H9 (cell line): ENCODE measurements at regions not wholly inside any gene's neighbourhood (a gene's known extent, or its start where the extent isn't known, plus 50 kb on each side); places are given as distances from the start of the nearest gene placed in this dataset.

Experiments
- DNase-seq: peaks from one replicate; pipeline ENCODE4 v3.0.0-alpha.2; 2017
- H2AFZ ChIP-seq: one replicate; pipeline ENCODE4 v1.6.1; 2013; ENCODE audit warnings: mild to moderate bottlenecking, low read length, control low read depth, moderate library complexity
- H2AK5ac ChIP-seq: 2 replicates; pipeline ENCODE4 v1.6.1; 2013; ENCODE audit warnings: low read length, control low read depth, mixed read lengths; ENCODE audit not compliant: insufficient read length
- H2BK120ac ChIP-seq: one replicate; pipeline ENCODE4 v1.6.1; 2013; ENCODE audit warnings: low read depth, mild to moderate bottlenecking, low read length, control low read depth, inconsistent platforms; ENCODE audit not compliant: poor library complexity, severe bottlenecking
- H2BK12ac ChIP-seq: 2 replicates; pipeline ENCODE4 v1.6.1; 2013; ENCODE audit warnings: low read length, control low read depth, mixed read lengths, low read depth; ENCODE audit not compliant: insufficient read length
- H2BK15ac ChIP-seq: 2 replicates; pipeline ENCODE4 v1.6.1; 2013; ENCODE audit warnings: low read depth, low read length, control low read depth
- H2BK20ac ChIP-seq: one replicate; pipeline ENCODE4 v1.6.1; 2013; ENCODE audit warnings: low read depth, mild to moderate bottlenecking, low read length, control low read depth, inconsistent platforms; ENCODE audit not compliant: poor library complexity, severe bottlenecking
- H2BK5ac ChIP-seq: 2 replicates; pipeline ENCODE4 v1.6.1; 2013; ENCODE audit warnings: low read length, control low read depth, mixed read lengths; ENCODE audit not compliant: insufficient read length
- H3K14ac ChIP-seq: 2 replicates; pipeline ENCODE4 v1.6.1; 2013; ENCODE audit warnings: low read length, control low read depth; ENCODE audit not compliant: insufficient read depth
- H3K18ac ChIP-seq: 2 replicates; pipeline ENCODE4 v1.6.1; 2013; ENCODE audit warnings: low read depth, mild to moderate bottlenecking, mixed read lengths, low read length, control low read depth; ENCODE audit not compliant: insufficient read length
- H3K23ac ChIP-seq: 2 replicates; pipeline ENCODE4 v1.6.1; 2013; ENCODE audit warnings: low read length, control low read depth, mixed read lengths, low read depth; ENCODE audit not compliant: insufficient read length
- H3K23me2 ChIP-seq: 2 replicates; pipeline ENCODE4 v1.6.1; 2013; ENCODE audit warnings: low read depth, mild to moderate bottlenecking, mixed read lengths, low read length, control low read depth; ENCODE audit not compliant: insufficient read length, poor library complexity, severe bottlenecking
- H3K27ac ChIP-seq: 2 replicates; pipeline ENCODE4 v1.5.1; 2013; ENCODE audit warnings: low read length, control low read depth, mixed read lengths, low read depth; ENCODE audit not compliant: insufficient read length
- H3K27me3 ChIP-seq: 2 replicates; pipeline ENCODE4 v1.6.1; 2013; ENCODE audit warnings: low read length, control low read depth, inconsistent platforms; ENCODE audit not compliant: insufficient read depth
- H3K4ac ChIP-seq: 2 replicates; pipeline ENCODE4 v1.6.1; 2013; ENCODE audit warnings: low read depth, mild to moderate bottlenecking, control low read depth, inconsistent platforms, low read length, moderate library complexity
- H3K4me1 ChIP-seq: 2 replicates; pipeline ENCODE4 v1.6.1; 2013; ENCODE audit warnings: low read length, control low read depth, inconsistent platforms; ENCODE audit not compliant: insufficient read depth
- H3K4me2 ChIP-seq: 2 replicates; pipeline ENCODE4 v1.6.1; 2013; ENCODE audit warnings: low read length, control low read depth, mixed read lengths; ENCODE audit not compliant: insufficient read length, insufficient read depth
- H3K56ac ChIP-seq: 2 replicates; pipeline ENCODE4 v1.6.1; 2013; ENCODE audit warnings: low read depth, mild to moderate bottlenecking, mixed read lengths, low read length, control low read depth; ENCODE audit not compliant: insufficient read length
- H3K79me1 ChIP-seq: 2 replicates; pipeline ENCODE4 v1.6.1; 2013; ENCODE audit warnings: low read depth, mild to moderate bottlenecking, moderate library complexity, low read length, control low read depth, inconsistent platforms; ENCODE audit not compliant: insufficient read depth, poor library complexity, severe bottlenecking
- H3K79me2 ChIP-seq: 2 replicates; pipeline ENCODE4 v1.6.1; 2013; ENCODE audit warnings: low read length, control low read depth, inconsistent platforms; ENCODE audit not compliant: insufficient read depth
- H3K9ac ChIP-seq: 2 replicates; pipeline ENCODE4 v1.6.1; 2013; ENCODE audit warnings: low read length, control low read depth, mixed read lengths; ENCODE audit not compliant: insufficient read length; ENCODE audit errors: extremely low read depth
- H3K9me3 ChIP-seq: one replicate; pipeline ENCODE4 v1.6.1; 2013; ENCODE audit warnings: low read depth, low read length, inconsistent platforms; ENCODE audit not compliant: control insufficient read depth
- H3T11ph ChIP-seq: one replicate; pipeline ENCODE4 v1.6.1; 2013; ENCODE audit warnings: mild to moderate bottlenecking, low read length, control low read depth, inconsistent platforms
- H4K20me1 ChIP-seq: one replicate; pipeline ENCODE4 v1.6.1; 2013; ENCODE audit not compliant: control insufficient read depth, insufficient read length, insufficient read depth
- H4K5ac ChIP-seq: 2 replicates; pipeline ENCODE4 v1.6.1; 2013; ENCODE audit warnings: low read depth, mild to moderate bottlenecking, mixed read lengths, low read length, control low read depth; ENCODE audit not compliant: insufficient read length
- H4K8ac ChIP-seq: replicated peaks from 2 replicates; pipeline ENCODE4 v1.6.1; 2013; ENCODE audit warnings: low read length, control low read depth, mixed read lengths, low read depth; ENCODE audit not compliant: insufficient read length
- H4K91ac ChIP-seq: 2 replicates; pipeline ENCODE4 v1.6.1; 2013; ENCODE audit warnings: low read depth, mild to moderate bottlenecking, moderate library complexity, mixed read lengths, low read length, control low read depth; ENCODE audit not compliant: insufficient read length
- H3K27ac Mint-ChIP-seq, 3 experiments: 2 replicates in 2 of 3; 3 replicates in 1 of 3; pipeline ENCODE4 v1.8.0; 2020 to 2021; ENCODE audit warnings: mixed read lengths in 3 of 3, mild to moderate bottlenecking in 1 of 3, moderate library complexity in 1 of 3
- H3K27me3 Mint-ChIP-seq: 2 replicates; pipeline ENCODE4 v1.8.0; 2021; ENCODE audit warnings: low read depth, mild to moderate bottlenecking, moderate library complexity, mixed read lengths
- H3K36me3 Mint-ChIP-seq, 3 experiments: 2 replicates in 2 of 3; 3 replicates in 1 of 3; pipeline ENCODE4 v1.8.0; 2020 to 2021; ENCODE audit warnings: low read depth in 3 of 3, mixed read lengths in 3 of 3; ENCODE audit not compliant: insufficient read depth in 1 of 3
- H3K4me1 Mint-ChIP-seq, 2 experiments: 2 replicates each; pipeline ENCODE4 v1.8.0; 2020; ENCODE audit warnings: mixed read lengths in 2 of 2
- H3K4me3 Mint-ChIP-seq, 2 experiments: 2 replicates in 1 of 2; 3 replicates in 1 of 2; pipeline ENCODE4 v1.8.0; 2020 to 2021; ENCODE audit warnings: mild to moderate bottlenecking in 2 of 2, mixed read lengths in 2 of 2, moderate library complexity in 1 of 2
- H3K9me3 Mint-ChIP-seq, 2 experiments: 2 replicates in 1 of 2; 3 replicates in 1 of 2; pipeline ENCODE4 v1.8.0; 2020; ENCODE audit warnings: mild to moderate bottlenecking in 2 of 2, mixed read lengths in 2 of 2, moderate library complexity in 1 of 2
- WGBS: extraction: QIAGEN DNeasy Blood & Tissue Kit; methylation state at CpG from one replicate; pipeline ENCODE4 v1.1.7; 2013; ENCODE audit warnings: missing lambda C conversion rate, low lambda C conversion rate, mixed read lengths; ENCODE audit not compliant: insufficient read length; ENCODE audit errors: extremely low coverage; 5-methylcytosine and 5-hydroxymethylcytosine counted together
- TF ChIP-seq, protein P1 (sequence below): fragments of 200-600 bp; sonication (generic); conservative IDR thresholded peaks from 3 replicates; pipeline ENCODE4 v1.8.0; 2021; ENCODE audit warnings: antibody characterized with exemption, mild to moderate bottlenecking

DNA sequence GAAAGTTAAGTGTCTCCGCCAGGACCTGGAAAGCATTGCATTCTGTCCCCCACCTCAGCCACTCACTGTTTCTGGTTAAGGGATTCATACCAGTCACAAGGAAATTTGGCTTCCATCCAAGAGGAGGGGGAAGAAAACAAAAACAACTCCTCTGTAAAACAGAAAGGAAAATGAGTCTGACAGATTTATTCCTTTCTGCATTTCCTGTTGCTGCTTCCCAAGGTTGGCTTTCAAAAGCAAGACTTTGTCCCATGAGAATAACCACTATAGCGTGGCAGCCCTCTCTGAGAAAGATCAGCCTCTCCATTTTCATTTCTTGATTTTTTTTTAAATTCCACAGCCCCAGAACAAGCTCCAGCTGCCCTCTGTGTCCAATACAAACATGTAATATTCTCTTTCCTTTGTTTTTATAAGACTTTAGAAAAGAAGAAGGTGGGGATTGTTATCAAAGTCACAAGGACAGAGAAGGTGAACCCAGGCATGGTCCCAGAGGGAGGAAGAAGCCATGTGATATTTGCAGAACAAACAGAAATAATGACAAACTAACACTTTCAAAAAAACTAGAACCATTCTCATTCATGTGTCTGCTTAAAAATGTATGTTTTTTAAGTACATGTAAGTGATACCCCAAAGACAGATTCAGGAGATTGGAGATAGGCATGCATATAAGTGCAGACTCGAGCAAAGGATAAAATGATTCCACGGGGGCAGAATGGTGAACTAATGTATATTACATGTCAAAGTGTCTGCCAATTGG lies 90.7 kb upstream of the DCLK2 start:
- H3K9ac ChIP-seq: no peak overlapping the region
- H2BK5ac ChIP-seq: no peak overlapping the region
- no peak overlapping the region for H3K4ac ChIP-seq
- no peak overlapping the region for H4K8ac ChIP-seq
- peaks cover 10 to 13% of the 10 kb centered on the region in 2 experiments; a peak in 3 of 4 replicates for H3K4me1 Mint-ChIP-seq
- no peak for DNase-seq
- no peak overlapping the region for H3T11ph ChIP-seq
- H3K4me2 ChIP-seq: no peak overlapping the region
- H3K9me3 Mint-ChIP-seq: no peaks in the 10 kb centered on the region
- no peaks in the 10 kb centered on the region for H3K23me2 ChIP-seq
- TF ChIP-seq, protein P1, sequence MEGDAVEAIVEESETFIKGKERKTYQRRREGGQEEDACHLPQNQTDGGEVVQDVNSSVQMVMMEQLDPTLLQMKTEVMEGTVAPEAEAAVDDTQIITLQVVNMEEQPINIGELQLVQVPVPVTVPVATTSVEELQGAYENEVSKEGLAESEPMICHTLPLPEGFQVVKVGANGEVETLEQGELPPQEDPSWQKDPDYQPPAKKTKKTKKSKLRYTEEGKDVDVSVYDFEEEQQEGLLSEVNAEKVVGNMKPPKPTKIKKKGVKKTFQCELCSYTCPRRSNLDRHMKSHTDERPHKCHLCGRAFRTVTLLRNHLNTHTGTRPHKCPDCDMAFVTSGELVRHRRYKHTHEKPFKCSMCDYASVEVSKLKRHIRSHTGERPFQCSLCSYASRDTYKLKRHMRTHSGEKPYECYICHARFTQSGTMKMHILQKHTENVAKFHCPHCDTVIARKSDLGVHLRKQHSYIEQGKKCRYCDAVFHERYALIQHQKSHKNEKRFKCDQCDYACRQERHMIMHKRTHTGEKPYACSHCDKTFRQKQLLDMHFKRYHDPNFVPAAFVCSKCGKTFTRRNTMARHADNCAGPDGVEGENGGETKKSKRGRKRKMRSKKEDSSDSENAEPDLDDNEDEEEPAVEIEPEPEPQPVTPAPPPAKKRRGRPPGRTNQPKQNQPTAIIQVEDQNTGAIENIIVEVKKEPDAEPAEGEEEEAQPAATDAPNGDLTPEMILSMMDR: no peak
- no peak overlapping the region for H4K5ac ChIP-seq
- no peak overlapping the region for H2AK5ac ChIP-seq
- whole genome bisulfite sequencing: no CpG with 5 or more reads among the region's 4 CpGs
- no peak overlapping the region for H2AFZ ChIP-seq
- H3K79me1 ChIP-seq: no peaks in the 10 kb centered on the region
- no peak overlapping the region for H2BK12ac ChIP-seq
- no peaks in the 10 kb centered on the region for H3K27me3 ChIP-seq
- no peak overlapping the region for H3K14ac ChIP-seq
- H2BK15ac ChIP-seq: no peak overlapping the region
- no peak overlapping the region for H2BK120ac ChIP-seq
- no peaks in the 10 kb centered on the region for H3K9me3 ChIP-seq
- H3K4me1 ChIP-seq: no peaks in the 10 kb centered on the region
- no peaks in the 10 kb centered on the region for H3K36me3 Mint-ChIP-seq
- no peak overlapping the region for H3K18ac ChIP-seq
- no peak overlapping the region for H2BK20ac ChIP-seq
- H3K4me3 Mint-ChIP-seq: no peak overlapping the region
- no peak overlapping the region for H3K56ac ChIP-seq
- no peak overlapping the region for H3K27ac ChIP-seq
- no peaks in the 10 kb centered on the region for H3K27me3 Mint-ChIP-seq
- no peaks in the 10 kb centered on the region for H3K79me2 ChIP-seq
- H3K23ac ChIP-seq: no peak overlapping the region
- peak overlapping the region in 1 of 3 experiments; percentile 30; a peak in 1 of 7 replicates for H3K27ac Mint-ChIP-seq
- H4K20me1 ChIP-seq: no peaks in the 10 kb centered on the region
- H4K91ac ChIP-seq: no peak overlapping the region
